HEK293 (cell line): ENCODE measurements at regions not wholly inside any gene's neighbourhood (a gene's known extent, or its start where the extent isn't known, plus 50 kb on each side); places are given as distances from the start of the nearest gene placed in this dataset.

Source experiments
- HOXA7 ChIP-seq: sonication (generic); formaldehyde crosslinking; IDR thresholded peaks from 2 replicates; pipeline ENCODE4 v1.8.1; 2022; ENCODE audit warnings: missing genetic modification reagents, borderline replicate concordance
- KLF10 ChIP-seq: fragments of 450-650 bp; IDR thresholded peaks from 2 replicates; pipeline ENCODE4 v1.5.1; 2018; ENCODE audit warnings: missing biosample characterization, mild to moderate bottlenecking, missing genetic modification characterization
- KLF16 ChIP-seq: fragments of 450-650 bp; formaldehyde crosslinking; IDR thresholded peaks from 2 replicates; pipeline ENCODE4 v1.5.1; 2017; ENCODE audit warnings: missing biosample characterization, missing genetic modification characterization
- KLF9 ChIP-seq: fragments of 450-650 bp; formaldehyde crosslinking; IDR thresholded peaks from 2 replicates; pipeline ENCODE4 v1.5.1; 2016; ENCODE audit warnings: missing biosample characterization, missing genetic modification characterization, low read depth
- MZF1 ChIP-seq: fragments of 450-650 bp; formaldehyde crosslinking; IDR thresholded peaks from 2 replicates; pipeline ENCODE4 v1.5.1; 2017; ENCODE audit warnings: missing biosample characterization, missing genetic modification characterization, borderline replicate concordance
- OVOL3 ChIP-seq: fragments of 450-650 bp; formaldehyde crosslinking; IDR thresholded peaks from 2 replicates; pipeline ENCODE4 v1.5.1; 2016; ENCODE audit warnings: missing biosample characterization, missing genetic modification characterization
- ZIC2 ChIP-seq: fragments of 450-650 bp; formaldehyde crosslinking; IDR thresholded peaks from 2 replicates; pipeline ENCODE4 v1.5.1; 2016; ENCODE audit warnings: missing biosample characterization, missing genetic modification characterization
- ZNF184 ChIP-seq: fragments of 450-650 bp; IDR thresholded peaks from 2 replicates; pipeline ENCODE4 v1.5.1; 2018; ENCODE audit warnings: missing biosample characterization, mild to moderate bottlenecking, missing genetic modification characterization
- ZNF549 ChIP-seq: fragments of 450-650 bp; IDR thresholded peaks from 2 replicates; pipeline ENCODE4 v1.5.1; 2018; ENCODE audit warnings: missing biosample characterization, missing genetic modification characterization, mild to moderate bottlenecking, inconsistent platforms, moderate library complexity
- TF ChIP-seq, protein P1 (sequence below): fragments of 450-650 bp; formaldehyde crosslinking; IDR thresholded peaks from 2 replicates; pipeline ENCODE4 v1.5.1; 2016; ENCODE audit warnings: missing biosample characterization, missing genetic modification characterization
- TF ChIP-seq, protein P2 (sequence below): fragments of 450-650 bp; formaldehyde crosslinking; IDR thresholded peaks from 2 replicates; pipeline ENCODE4 v1.5.1; 2016; ENCODE audit warnings: missing biosample characterization, missing genetic modification characterization
- TF ChIP-seq, protein P3 (sequence below): fragments of 450-650 bp; formaldehyde crosslinking; IDR thresholded peaks from 2 replicates; pipeline ENCODE4 v1.5.1; 2016; ENCODE audit warnings: missing biosample characterization, missing genetic modification characterization

DNA sequence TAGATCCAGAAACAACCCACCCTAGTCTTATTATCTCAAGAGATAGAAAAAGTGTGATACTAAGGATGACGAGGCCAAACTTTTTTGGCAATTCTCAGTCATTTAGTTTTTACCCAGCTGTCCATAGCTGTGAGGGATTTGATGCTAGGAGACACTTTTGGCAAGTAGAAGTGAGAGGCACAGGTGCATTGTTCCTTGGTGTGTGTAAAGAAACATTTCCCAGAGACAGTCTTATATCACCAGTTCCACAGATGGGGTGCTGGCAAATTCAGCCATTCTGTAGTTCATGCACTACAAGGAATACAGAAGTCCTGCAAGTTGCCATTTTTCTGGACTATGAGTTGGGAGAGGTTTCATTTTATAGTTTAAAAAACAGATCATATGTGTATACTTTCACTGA lies 403.3 kb upstream of the GHITM start:
- TF ChIP-seq, protein P1, sequence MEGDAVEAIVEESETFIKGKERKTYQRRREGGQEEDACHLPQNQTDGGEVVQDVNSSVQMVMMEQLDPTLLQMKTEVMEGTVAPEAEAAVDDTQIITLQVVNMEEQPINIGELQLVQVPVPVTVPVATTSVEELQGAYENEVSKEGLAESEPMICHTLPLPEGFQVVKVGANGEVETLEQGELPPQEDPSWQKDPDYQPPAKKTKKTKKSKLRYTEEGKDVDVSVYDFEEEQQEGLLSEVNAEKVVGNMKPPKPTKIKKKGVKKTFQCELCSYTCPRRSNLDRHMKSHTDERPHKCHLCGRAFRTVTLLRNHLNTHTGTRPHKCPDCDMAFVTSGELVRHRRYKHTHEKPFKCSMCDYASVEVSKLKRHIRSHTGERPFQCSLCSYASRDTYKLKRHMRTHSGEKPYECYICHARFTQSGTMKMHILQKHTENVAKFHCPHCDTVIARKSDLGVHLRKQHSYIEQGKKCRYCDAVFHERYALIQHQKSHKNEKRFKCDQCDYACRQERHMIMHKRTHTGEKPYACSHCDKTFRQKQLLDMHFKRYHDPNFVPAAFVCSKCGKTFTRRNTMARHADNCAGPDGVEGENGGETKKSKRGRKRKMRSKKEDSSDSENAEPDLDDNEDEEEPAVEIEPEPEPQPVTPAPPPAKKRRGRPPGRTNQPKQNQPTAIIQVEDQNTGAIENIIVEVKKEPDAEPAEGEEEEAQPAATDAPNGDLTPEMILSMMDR (tag by site-specific recombination): no peak
- no peak for TF ChIP-seq HOXA7 (CRISPR knock-in tag)
- TF ChIP-seq OVOL3 (tag by site-specific recombination): no peak
- TF ChIP-seq, protein P2, sequence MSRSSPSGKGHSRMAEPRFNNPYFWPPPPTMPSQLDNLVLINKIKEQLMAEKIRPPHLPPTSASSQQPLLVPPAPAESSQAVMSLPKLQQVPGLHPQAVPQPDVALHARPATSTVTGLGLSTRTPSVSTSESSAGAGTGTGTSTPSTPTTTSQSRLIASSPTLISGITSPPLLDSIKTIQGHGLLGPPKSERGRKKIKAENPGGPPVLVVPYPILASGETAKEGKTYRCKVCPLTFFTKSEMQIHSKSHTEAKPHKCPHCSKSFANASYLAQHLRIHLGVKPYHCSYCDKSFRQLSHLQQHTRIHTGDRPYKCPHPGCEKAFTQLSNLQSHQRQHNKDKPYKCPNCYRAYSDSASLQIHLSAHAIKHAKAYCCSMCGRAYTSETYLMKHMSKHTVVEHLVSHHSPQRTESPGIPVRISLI (tag by site-specific recombination): no peak
- no peak for TF ChIP-seq KLF10 (tag by site-specific recombination)
- no peak for TF ChIP-seq ZIC2 (tag by site-specific recombination)
- TF ChIP-seq KLF9 (tag by site-specific recombination): no peak
- no peak for TF ChIP-seq ZNF549
- TF ChIP-seq, protein P3, sequence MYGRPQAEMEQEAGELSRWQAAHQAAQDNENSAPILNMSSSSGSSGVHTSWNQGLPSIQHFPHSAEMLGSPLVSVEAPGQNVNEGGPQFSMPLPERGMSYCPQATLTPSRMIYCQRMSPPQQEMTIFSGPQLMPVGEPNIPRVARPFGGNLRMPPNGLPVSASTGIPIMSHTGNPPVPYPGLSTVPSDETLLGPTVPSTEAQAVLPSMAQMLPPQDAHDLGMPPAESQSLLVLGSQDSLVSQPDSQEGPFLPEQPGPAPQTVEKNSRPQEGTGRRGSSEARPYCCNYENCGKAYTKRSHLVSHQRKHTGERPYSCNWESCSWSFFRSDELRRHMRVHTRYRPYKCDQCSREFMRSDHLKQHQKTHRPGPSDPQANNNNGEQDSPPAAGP (tag by site-specific recombination): no peak
- no peak for TF ChIP-seq ZNF184 (tag by site-specific recombination)
- TF ChIP-seq KLF16 (tag by site-specific recombination): no peak
- TF ChIP-seq MZF1 (tag by site-specific recombination): no peak
